ENCODE measurements at regions not wholly inside any gene's neighbourhood (a gene's known extent, or its start where the extent isn't known, plus 50 kb on each side); places are given as distances from the start of the nearest gene placed in this dataset.

DNA sequence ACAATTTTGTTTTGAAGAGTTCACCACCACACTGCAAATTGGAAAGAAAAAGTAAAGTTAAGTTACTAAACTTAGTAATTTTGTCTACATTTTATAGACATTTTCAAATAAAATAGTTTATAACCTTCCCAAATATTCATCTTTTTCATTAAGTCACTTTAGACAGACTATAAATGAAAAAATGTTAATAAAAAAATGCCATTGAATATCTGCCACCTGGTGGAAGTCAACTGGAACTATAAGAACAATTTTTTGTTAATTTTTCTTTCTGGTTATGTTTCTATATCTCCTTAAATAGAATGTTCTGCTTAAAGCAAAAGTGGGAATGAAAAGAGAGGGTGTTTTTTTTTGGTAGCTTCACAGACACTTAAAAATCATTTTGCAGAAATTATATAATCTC lies 534.4 kb upstream of the PCDH10 start:
- Histone ChIP-seq H3K9me3 (replicated peaks; ENCODE audit: control insufficient read depth, low read depth, low read length) (no peaks in the 10 kb centered on the region), H3K27me3 (ENCODE audit: control insufficient read depth, insufficient read depth, low read length) (no peaks in the 10 kb centered on the region)
- peak; percentile 1 for DNase-seq

DNA sequence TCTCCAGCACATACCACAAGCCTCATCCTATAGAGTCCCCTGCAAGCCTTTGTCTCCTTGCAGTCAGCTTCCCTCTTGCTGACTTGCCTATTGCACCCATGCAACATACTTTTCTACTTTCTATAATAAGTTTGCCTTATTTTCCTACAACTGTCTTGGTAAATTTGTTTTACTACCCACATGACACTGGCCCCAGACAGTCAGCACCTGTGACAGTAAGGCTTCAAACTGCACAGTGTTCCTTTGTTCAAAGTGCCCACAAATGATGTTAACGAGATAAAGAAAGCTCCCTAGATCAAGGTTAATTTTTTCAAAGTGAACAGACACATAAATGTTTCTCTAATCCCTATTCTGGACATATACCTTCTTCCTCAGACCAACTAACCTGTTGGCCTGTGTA lies 529.1 kb upstream of the PCDH10 start:
- DNase-seq: no peak
- Histone ChIP-seq H3K36me3 (ENCODE audit: control insufficient read depth, insufficient read depth, low read length) (no peaks in the 10 kb centered on the region), H3K4me3 (ENCODE audit: low read length) (no peak overlapping the region), H3K27ac (ENCODE audit: low read length) (no peak overlapping the region), H3K27me3 (ENCODE audit: control insufficient read depth, insufficient read depth, low read length) (no peaks in the 10 kb centered on the region), H3K9me3 (replicated peaks; ENCODE audit: control insufficient read depth, low read depth, low read length) (no peaks in the 10 kb centered on the region), H3K4me1 (ENCODE audit: control insufficient read depth, insufficient read depth, low read length) (no peaks in the 10 kb centered on the region)
- 100% methylated on average over 1 of the region's 1 CpG for whole genome bisulfite sequencing (ENCODE audit: insufficient coverage)

More for the DNA sequence above, 534.4 kb upstream of the PCDH10 start:
- Histone ChIP-seq H3K27ac (ENCODE audit: low read length) (no peak overlapping the region), H3K4me1 (ENCODE audit: control insufficient read depth, insufficient read depth, low read length) (no peaks in the 10 kb centered on the region), H3K4me3 (ENCODE audit: low read length) (no peak overlapping the region), H3K36me3 (ENCODE audit: control insufficient read depth, insufficient read depth, low read length) (no peaks in the 10 kb centered on the region)

DNA sequence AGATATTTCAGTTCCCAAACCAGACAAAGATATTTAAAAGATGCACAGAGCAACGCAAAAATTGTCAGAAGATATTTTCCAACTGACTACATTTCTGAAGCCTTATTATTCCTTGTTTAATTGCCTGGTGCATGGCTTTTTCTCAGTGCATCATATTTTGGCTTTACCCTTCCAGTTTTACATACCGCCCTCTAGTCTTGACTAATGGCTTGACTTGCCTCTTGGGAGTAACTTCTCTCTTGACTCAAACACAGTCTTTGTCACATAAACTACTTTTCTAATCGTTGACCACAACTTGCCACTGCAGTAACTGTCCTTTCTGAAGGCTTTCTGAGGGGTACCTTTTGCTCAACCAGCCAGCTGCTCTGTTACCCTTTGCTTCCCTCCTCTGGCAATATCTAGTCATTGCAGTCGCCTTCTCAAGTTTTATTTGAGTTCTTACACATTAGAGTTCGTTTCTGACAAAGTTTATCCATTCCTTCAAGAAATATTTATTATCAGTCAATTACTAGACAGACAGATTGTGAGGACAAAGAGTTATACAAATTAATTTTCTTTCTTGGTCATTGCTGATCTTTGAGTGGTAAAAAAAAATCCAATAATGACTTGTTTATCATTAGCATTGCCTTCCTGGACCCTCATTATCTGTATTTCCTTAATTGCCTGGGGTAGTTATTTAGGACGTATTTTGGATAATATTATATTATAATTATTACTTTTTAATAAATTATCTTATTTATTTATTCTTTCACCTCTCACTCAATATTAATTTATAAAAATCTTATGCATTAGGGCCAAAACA lies 506.9 kb upstream of the PCDH10 start:
- no peaks in the 10 kb centered on the region for H3K36me3 ChIP-seq (ENCODE audit: control insufficient read depth, insufficient read depth, low read length)
- peak; percentile 35 for DNase-seq
- no peak overlapping the region for H3K27ac ChIP-seq (ENCODE audit: low read length)
- no peaks in the 10 kb centered on the region for H3K27me3 ChIP-seq (ENCODE audit: control insufficient read depth, insufficient read depth, low read length)
- H3K4me1 ChIP-seq (ENCODE audit: control insufficient read depth, insufficient read depth, low read length): no peaks in the 10 kb centered on the region
- H3K4me3 ChIP-seq (ENCODE audit: low read length): no peak overlapping the region
- WGBS (ENCODE audit: insufficient coverage): 21% methylated on average over 3 of the region's 6 CpGs
- H3K9me3 ChIP-seq (replicated peaks; ENCODE audit: control insufficient read depth, low read depth, low read length): no peaks in the 10 kb centered on the region

DNA sequence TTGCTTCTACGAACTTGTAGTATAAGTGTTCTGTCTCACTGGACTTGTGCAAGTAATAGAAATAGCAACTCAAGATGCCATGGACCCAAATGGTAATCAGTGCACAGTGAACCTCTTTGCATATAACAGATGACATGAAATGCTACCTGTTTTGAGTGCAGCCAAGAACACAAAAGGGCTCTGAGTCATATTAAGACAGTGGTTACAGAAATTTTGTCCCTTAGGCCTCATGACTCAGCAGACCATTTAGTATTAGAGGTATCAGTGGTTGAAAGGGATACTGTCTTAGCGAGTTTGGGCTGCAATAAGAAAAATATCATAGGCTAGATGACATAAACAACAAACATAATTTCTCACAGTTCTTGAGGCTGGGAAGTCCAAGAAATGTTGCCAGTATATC lies 502.9 kb upstream of the PCDH10 start:
- Histone ChIP-seq H3K9me3 (replicated peaks; ENCODE audit: control insufficient read depth, low read depth, low read length) (no peaks in the 10 kb centered on the region), H3K36me3 (ENCODE audit: control insufficient read depth, insufficient read depth, low read length) (no peaks in the 10 kb centered on the region), H3K27me3 (ENCODE audit: control insufficient read depth, insufficient read depth, low read length) (no peaks in the 10 kb centered on the region), H3K27ac (ENCODE audit: low read length) (no peak overlapping the region), H3K4me3 (ENCODE audit: low read length) (no peak overlapping the region), H3K4me1 (ENCODE audit: control insufficient read depth, insufficient read depth, low read length) (no peaks in the 10 kb centered on the region)
- DNase-seq: no peak
- 50% methylated on average over 1 of the region's 2 CpGs for WGBS (ENCODE audit: insufficient coverage)

DNA sequence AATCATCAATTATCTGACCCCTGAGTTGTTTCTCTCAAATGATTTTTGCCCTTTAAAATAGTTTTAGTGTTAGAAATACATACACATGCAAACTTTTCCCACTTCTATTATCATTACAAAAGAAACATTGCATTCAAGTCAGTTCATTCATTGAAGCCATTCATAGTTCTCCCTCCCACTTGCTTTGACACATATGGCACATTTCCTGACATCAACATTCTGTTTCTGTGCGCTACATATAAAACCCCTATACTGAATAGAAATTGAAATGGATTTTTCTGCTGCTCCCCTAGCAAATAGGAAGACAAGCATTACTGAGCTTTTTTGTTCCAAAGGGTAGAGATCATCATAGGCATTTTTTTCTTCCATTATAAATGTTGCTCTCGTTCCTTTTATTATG lies 497.9 kb upstream of the PCDH10 start:
- no peak for DNase-seq
- no peak overlapping the region for H3K4me3 ChIP-seq (ENCODE audit: low read length)
- H3K27ac ChIP-seq (ENCODE audit: low read length): no peak overlapping the region
- WGBS (ENCODE audit: insufficient coverage): no CpG with 5 or more reads among the region's 2 CpGs
- no peaks in the 10 kb centered on the region for H3K36me3 ChIP-seq (ENCODE audit: control insufficient read depth, insufficient read depth, low read length)
- H3K4me1 ChIP-seq (ENCODE audit: control insufficient read depth, insufficient read depth, low read length): no peaks in the 10 kb centered on the region
- no peaks in the 10 kb centered on the region for H3K27me3 ChIP-seq (ENCODE audit: control insufficient read depth, insufficient read depth, low read length)
- H3K9me3 ChIP-seq (replicated peaks; ENCODE audit: control insufficient read depth, low read depth, low read length): no peaks in the 10 kb centered on the region

DNA sequence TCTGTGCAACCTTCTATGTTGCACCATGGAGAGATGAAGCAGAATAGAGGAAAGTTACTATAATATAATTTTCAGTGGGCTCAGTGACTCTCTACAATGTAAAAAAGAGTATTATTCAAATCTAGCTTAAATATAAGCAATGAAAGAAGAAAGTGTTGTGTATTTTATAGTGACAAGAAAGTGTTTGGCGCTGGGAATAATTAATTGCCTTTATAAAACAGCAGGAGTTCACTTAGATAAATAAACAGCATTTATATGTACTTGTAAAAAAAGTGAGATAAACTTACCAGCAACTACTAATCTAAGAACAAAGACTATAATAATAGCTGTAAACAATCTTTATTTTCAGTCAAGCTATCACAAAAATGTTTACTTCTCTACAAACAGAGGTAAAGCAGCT lies 488.9 kb upstream of the PCDH10 start:
- DNase-seq: no peak
- no peaks in the 10 kb centered on the region for H3K27me3 ChIP-seq (ENCODE audit: control insufficient read depth, insufficient read depth, low read length)
- no peaks in the 10 kb centered on the region for H3K36me3 ChIP-seq (ENCODE audit: control insufficient read depth, insufficient read depth, low read length)
- no peaks in the 10 kb centered on the region for H3K9me3 ChIP-seq (replicated peaks; ENCODE audit: control insufficient read depth, low read depth, low read length)
- WGBS (ENCODE audit: insufficient coverage): no CpG with 5 or more reads among the region's 1 CpG
- no peak overlapping the region for H3K4me3 ChIP-seq (ENCODE audit: low read length)
- H3K4me1 ChIP-seq (ENCODE audit: control insufficient read depth, insufficient read depth, low read length): no peaks in the 10 kb centered on the region
- no peak overlapping the region for H3K27ac ChIP-seq (ENCODE audit: low read length)

DNA sequence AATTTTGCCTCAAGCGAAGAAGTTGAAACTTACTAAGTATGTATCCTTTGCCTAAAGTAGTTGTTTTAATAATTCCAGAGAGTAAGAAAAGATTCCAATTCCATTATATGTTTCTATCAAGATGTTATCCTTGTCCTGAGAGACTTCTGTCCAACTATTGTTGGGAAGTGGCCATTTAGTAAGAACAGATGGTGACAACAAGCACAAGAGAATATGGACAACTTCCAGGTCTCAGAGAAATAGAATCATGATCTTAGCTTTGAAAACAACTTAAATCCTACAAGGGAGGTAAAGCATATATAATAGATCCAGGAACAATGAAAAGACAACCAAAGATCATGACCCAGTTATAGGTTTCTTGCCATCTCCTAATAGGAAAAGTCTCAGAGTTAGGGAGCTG lies 486.6 kb upstream of the PCDH10 start:
- Histone ChIP-seq H3K36me3 (ENCODE audit: control insufficient read depth, insufficient read depth, low read length) (no peaks in the 10 kb centered on the region), H3K9me3 (replicated peaks; ENCODE audit: control insufficient read depth, low read depth, low read length) (no peaks in the 10 kb centered on the region), H3K27me3 (ENCODE audit: control insufficient read depth, insufficient read depth, low read length) (no peaks in the 10 kb centered on the region), H3K4me1 (ENCODE audit: control insufficient read depth, insufficient read depth, low read length) (no peaks in the 10 kb centered on the region), H3K4me3 (ENCODE audit: low read length) (no peak overlapping the region), H3K27ac (ENCODE audit: low read length) (no peak overlapping the region)
- no CpG with 5 or more reads among the region's 1 CpG for WGBS (ENCODE audit: insufficient coverage)
- DNase-seq: peak; percentile 81

DNA sequence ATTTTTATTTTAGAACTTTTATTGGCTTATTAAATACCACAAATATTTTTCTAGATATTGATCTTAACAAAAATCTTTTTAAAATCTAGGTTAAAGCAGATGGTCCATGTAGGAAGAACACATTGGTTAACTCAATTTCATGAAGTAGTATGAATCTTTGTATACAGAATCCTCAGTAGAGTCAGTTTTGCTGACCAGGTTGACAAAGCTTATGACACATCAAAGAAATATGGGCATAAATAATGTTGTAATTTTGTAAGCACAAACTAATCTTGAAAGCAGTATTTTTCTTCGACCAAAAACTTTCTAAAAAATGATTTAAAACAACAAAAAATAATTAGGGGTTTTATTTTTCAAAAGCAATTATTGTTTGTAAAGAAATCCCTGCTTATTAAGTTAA lies 479.3 kb upstream of the PCDH10 start:
- no peaks in the 10 kb centered on the region for H3K9me3 ChIP-seq (replicated peaks; ENCODE audit: control insufficient read depth, low read depth, low read length)
- no CpG with 5 or more reads among the region's 1 CpG for WGBS (ENCODE audit: insufficient coverage)

DNA sequence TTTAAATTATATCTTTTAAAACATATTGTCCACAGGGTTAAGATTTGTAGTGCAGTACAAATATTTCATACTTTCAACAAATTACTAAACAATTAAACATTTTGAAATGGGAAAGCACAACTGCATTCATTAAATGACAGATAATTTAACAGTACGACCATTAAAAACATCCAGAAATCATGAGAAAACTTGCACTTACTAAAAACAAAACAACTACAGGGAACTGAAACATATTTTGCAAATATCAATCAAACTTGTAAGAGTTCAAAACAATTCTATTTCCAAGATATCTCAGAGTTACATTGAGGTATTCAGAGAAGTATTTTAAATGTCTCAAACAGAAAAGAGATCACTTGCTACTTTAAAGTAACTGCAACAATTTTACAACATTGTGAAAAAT lies 478.5 kb upstream of the PCDH10 start:
- DNase-seq: no peak
- Histone ChIP-seq H3K27ac (ENCODE audit: low read length) (no peak overlapping the region), H3K27me3 (ENCODE audit: control insufficient read depth, insufficient read depth, low read length) (no peaks in the 10 kb centered on the region), H3K9me3 (replicated peaks; ENCODE audit: control insufficient read depth, low read depth, low read length) (no peaks in the 10 kb centered on the region), H3K4me3 (ENCODE audit: low read length) (no peak overlapping the region), H3K36me3 (ENCODE audit: control insufficient read depth, insufficient read depth, low read length) (no peaks in the 10 kb centered on the region), H3K4me1 (ENCODE audit: control insufficient read depth, insufficient read depth, low read length) (no peaks in the 10 kb centered on the region)
- no CpG with 5 or more reads among the region's 1 CpG for WGBS (ENCODE audit: insufficient coverage)

More for the DNA sequence above, 479.3 kb upstream of the PCDH10 start:
- no peak for DNase-seq
- no peaks in the 10 kb centered on the region for H3K36me3 ChIP-seq (ENCODE audit: control insufficient read depth, insufficient read depth, low read length)
- no peak overlapping the region for H3K27ac ChIP-seq (ENCODE audit: low read length)
- no peaks in the 10 kb centered on the region for H3K4me1 ChIP-seq (ENCODE audit: control insufficient read depth, insufficient read depth, low read length)
- no peak overlapping the region for H3K4me3 ChIP-seq (ENCODE audit: low read length)
- no peaks in the 10 kb centered on the region for H3K27me3 ChIP-seq (ENCODE audit: control insufficient read depth, insufficient read depth, low read length)

DNA sequence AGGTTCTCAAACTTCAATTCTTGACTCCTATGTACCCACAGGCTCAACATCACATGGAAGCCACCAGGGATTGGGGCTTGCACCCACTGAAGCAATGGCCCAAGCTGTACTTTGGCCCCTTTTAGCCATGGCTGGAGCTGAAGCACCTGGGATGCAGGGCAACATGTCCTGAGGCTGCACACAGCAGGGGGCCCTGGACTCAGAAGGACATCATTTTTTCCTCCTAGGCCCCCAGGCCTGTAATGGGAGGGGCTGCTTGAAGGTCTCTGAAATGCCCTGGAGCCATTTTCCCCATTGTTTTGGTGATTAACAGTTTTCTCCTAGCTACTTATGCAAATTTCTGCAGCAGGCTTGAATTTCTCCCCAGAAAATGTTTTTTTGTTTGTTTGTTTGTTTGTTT lies 465.1 kb upstream of the PCDH10 start:
- Histone ChIP-seq H3K27me3 (ENCODE audit: control insufficient read depth, insufficient read depth, low read length) (no peaks in the 10 kb centered on the region), H3K4me1 (ENCODE audit: control insufficient read depth, insufficient read depth, low read length) (no peaks in the 10 kb centered on the region), H3K36me3 (ENCODE audit: control insufficient read depth, insufficient read depth, low read length) (no peaks in the 10 kb centered on the region), H3K4me3 (ENCODE audit: low read length) (no peak overlapping the region), H3K27ac (ENCODE audit: low read length) (no peak overlapping the region), H3K9me3 (replicated peaks; ENCODE audit: control insufficient read depth, low read depth, low read length) (peaks cover 12% of the 10 kb centered on the region)
- no peak for DNase-seq

DNA sequence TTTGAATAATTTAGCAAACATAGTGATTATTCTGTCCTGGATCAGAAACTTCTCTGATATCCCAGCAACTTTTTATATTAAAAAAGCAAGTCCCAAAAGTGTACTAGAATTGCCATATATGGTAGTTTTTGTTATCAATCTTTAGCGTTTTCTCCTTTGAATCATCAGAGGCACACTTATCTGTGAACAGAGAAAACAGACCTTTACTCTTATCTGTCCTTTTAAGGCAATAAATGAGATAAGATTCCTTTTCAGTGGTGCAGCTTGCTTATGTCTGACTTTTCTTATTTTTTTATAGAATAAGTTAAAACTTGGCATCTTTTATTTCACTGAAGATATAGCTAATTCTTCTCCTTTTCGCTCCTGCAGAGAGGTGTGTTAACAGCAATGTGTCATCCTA lies 458.1 kb upstream of the PCDH10 start:
- WGBS (ENCODE audit: insufficient coverage): no CpG with 5 or more reads among the region's 2 CpGs
- H3K27me3 ChIP-seq (ENCODE audit: control insufficient read depth, insufficient read depth, low read length): no peaks in the 10 kb centered on the region

More for the DNA sequence above, 458.1 kb upstream of the PCDH10 start:
- Histone ChIP-seq H3K4me3 (ENCODE audit: low read length) (no peak overlapping the region), H3K9me3 (replicated peaks; ENCODE audit: control insufficient read depth, low read depth, low read length) (no peaks in the 10 kb centered on the region), H3K27ac (ENCODE audit: low read length) (no peak overlapping the region), H3K4me1 (ENCODE audit: control insufficient read depth, insufficient read depth, low read length) (no peaks in the 10 kb centered on the region), H3K36me3 (ENCODE audit: control insufficient read depth, insufficient read depth, low read length) (no peaks in the 10 kb centered on the region)
- no peak for DNase-seq
